Glutamatergic neuron (in vitro differentiated cells): ENCODE measurements at regions not wholly inside any gene's neighbourhood (a gene's known extent, or its start where the extent isn't known, plus 50 kb on each side); places are given as distances from the start of the nearest gene placed in this dataset.

Experiments used
- DNase-seq: peaks from one replicate; pipeline ENCODE4 v3.0.0; 2022
- H3K27ac Mint-ChIP-seq: one replicate; pipeline ENCODE4 v1.8.0; 2020; ENCODE audit warnings: mild to moderate bottlenecking, mixed read lengths, inconsistent platforms; ENCODE audit not compliant: unreplicated experiment
- H3K27me3 Mint-ChIP-seq: one replicate; pipeline ENCODE4 v1.8.0; 2020; ENCODE audit warnings: mild to moderate bottlenecking, moderate library complexity, mixed read lengths, inconsistent platforms; ENCODE audit not compliant: unreplicated experiment
- H3K36me3 Mint-ChIP-seq: one replicate; pipeline ENCODE4 v1.8.0; 2020; ENCODE audit warnings: mild to moderate bottlenecking, mixed read lengths, inconsistent platforms; ENCODE audit not compliant: unreplicated experiment
- H3K4me1 Mint-ChIP-seq: one replicate; pipeline ENCODE4 v1.8.0; 2020; ENCODE audit warnings: mild to moderate bottlenecking, low read depth, mixed read lengths, inconsistent platforms; ENCODE audit not compliant: unreplicated experiment
- H3K4me3 Mint-ChIP-seq: one replicate; pipeline ENCODE4 v1.8.0; 2020; ENCODE audit warnings: mild to moderate bottlenecking, mixed read lengths, inconsistent platforms; ENCODE audit not compliant: unreplicated experiment
- H3K9me3 Mint-ChIP-seq: one replicate; pipeline ENCODE4 v1.8.0; 2020; ENCODE audit warnings: mild to moderate bottlenecking, moderate library complexity, mixed read lengths, inconsistent platforms; ENCODE audit not compliant: unreplicated experiment
- CTCF ChIP-seq: fragments of 200-600 bp; sonication (generic); IDR thresholded peaks from one replicate; pipeline ENCODE4 v1.5.0; 2021; ENCODE audit not compliant: partially characterized antibody, unreplicated experiment

DNA sequence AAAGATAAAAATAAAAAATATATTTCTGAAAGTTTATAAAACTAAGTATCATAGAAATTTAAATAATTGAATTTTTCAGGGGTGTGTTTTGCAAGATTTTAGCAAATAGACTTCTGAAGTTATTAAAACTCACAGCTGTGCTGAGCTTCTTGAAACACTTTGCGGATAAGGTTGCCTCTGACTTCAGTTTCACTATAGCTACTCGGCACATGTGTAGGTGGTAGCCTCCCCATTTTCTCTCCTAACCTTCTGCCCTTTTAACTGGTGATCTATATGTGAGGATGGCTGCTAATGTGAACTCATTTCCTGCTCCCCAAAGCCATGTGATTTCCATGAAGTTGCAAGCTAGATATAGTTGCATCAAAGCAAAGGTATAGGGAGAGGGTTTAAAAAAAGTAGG, 129.3 kb upstream of the STMND1 start:
- Mint-ChIP-seq H3K27me3 (no peaks in the 10 kb centered on the region), H3K9me3 (peaks cover 1% of the 10 kb centered on the region), H3K36me3 (no peaks in the 10 kb centered on the region), H3K4me1 (no peaks in the 10 kb centered on the region), H3K27ac (no peak overlapping the region), H3K4me3 (no peak overlapping the region)
- TF ChIP-seq CTCF: no peak
- DNase-seq: no peak

- Mint-ChIP-seq H3K9me3 (peaks cover 1% of the 10 kb centered on the region), H3K4me1 (peaks cover under 1% of the 10 kb centered on the region), H3K27ac (no peak overlapping the region), H3K27me3 (no peaks in the 10 kb centered on the region), H3K4me3 (no peak overlapping the region), H3K36me3 (no peaks in the 10 kb centered on the region)
- no peak for DNase-seq
- no peak for TF ChIP-seq CTCF
Measured at GRCh38 chr6:16969699-16970655, 131.9 kb upstream of the STMND1 start.

DNA sequence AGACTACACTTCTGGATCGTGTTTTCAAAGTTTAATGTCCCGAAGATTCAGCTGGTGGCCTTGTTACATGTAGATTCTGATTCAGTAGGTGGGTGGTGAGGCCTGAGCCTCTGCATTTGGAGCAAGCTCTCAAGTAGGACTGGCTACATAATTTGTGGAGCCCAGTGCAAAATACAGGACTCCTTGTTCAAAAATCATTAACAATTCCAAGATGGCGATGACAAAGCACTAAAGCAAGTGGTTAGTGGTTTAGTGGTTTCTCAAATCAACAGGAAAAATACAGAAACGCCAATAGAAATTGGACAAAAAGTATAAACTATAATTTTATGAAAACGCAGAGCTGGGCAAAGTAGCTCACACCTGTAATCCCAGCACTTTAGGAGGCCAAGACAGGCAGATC, 133.7 kb upstream of the STMND1 start:
- no peak overlapping the region for H3K27ac Mint-ChIP-seq
- peaks cover 8% of the 10 kb centered on the region for H3K4me1 Mint-ChIP-seq
- no peaks in the 10 kb centered on the region for H3K36me3 Mint-ChIP-seq
- TF ChIP-seq CTCF: no peak
- no peak overlapping the region for H3K4me3 Mint-ChIP-seq
- H3K9me3 Mint-ChIP-seq: peaks cover 1% of the 10 kb centered on the region
- H3K27me3 Mint-ChIP-seq: no peaks in the 10 kb centered on the region
- no peak for DNase-seq

DNA sequence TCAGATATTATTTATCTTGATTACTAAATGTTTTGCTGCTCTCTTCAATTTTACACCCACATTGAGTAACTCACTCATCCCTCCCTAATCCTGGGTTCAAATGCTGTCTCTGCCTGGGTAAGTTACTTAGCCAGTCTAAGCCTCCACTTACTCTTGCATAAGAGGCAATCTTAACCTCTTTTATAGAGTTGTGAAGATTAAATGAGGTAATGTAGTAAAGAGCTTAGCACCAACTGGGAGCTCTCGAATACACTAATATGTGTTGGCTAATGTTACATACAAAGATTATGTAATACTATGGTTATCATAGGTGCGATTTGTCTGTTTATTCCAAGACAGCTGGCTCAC, 134.4 kb upstream of the STMND1 start:
- Mint-ChIP-seq H3K36me3 (no peaks in the 10 kb centered on the region), H3K27me3 (no peaks in the 10 kb centered on the region), H3K4me1 (peaks cover 8% of the 10 kb centered on the region), H3K27ac (no peak overlapping the region), H3K9me3 (peaks cover 1% of the 10 kb centered on the region), H3K4me3 (no peak overlapping the region)
- no peak for DNase-seq
- TF ChIP-seq CTCF: no peak

GRCh38 chr6:16966791-16967469, 134.9 kb upstream of the STMND1 start:
- H3K4me3 Mint-ChIP-seq: no peak overlapping the region
- H3K27me3 Mint-ChIP-seq: no peaks in the 10 kb centered on the region
- no peaks in the 10 kb centered on the region for H3K36me3 Mint-ChIP-seq
- H3K9me3 Mint-ChIP-seq: no peaks in the 10 kb centered on the region
- peaks cover 8% of the 10 kb centered on the region for H3K4me1 Mint-ChIP-seq
- no peak for DNase-seq
- TF ChIP-seq CTCF: no peak
- no peak overlapping the region for H3K27ac Mint-ChIP-seq
